RWPE1 (cell line): ENCODE measurements at regions not wholly inside any gene's neighbourhood (a gene's known extent, or its start where the extent isn't known, plus 50 kb on each side); places are given as distances from the start of the nearest gene placed in this dataset.

ENCODE experiments used
- CTCF ChIA-PET: fragments of 350-600 bp; sonication (Branson Sonifier 250); formaldehyde crosslinking; extraction: SDS; loops from one replicate; lab custom pipeline; 2021; lab: Yijun Ruan, JAX
- POLR2A ChIA-PET: fragments of 400-600 bp; formaldehyde crosslinking; extraction: SDS; loops from one replicate; lab custom pipeline; 2020; ENCODE audit warnings: antibody characterized with exemption; ENCODE audit not compliant: low non-redundant PET; lab: Yijun Ruan, JAX
- DNase-seq: peaks from one replicate; pipeline ENCODE4 v3.0.0; 2012; ENCODE audit warnings: low spot score
- H3K27ac ChIP-seq: fragments of 450-650 bp; 2 replicates; pipeline ENCODE4 v1.5.1; 2017
- TF ChIP-seq, protein P1 (sequence below): fragments of 450-650 bp; conservative IDR thresholded peaks from 2 replicates; pipeline ENCODE4 v1.5.1; 2017; ENCODE audit warnings: low read depth, mild to moderate bottlenecking

DNA sequence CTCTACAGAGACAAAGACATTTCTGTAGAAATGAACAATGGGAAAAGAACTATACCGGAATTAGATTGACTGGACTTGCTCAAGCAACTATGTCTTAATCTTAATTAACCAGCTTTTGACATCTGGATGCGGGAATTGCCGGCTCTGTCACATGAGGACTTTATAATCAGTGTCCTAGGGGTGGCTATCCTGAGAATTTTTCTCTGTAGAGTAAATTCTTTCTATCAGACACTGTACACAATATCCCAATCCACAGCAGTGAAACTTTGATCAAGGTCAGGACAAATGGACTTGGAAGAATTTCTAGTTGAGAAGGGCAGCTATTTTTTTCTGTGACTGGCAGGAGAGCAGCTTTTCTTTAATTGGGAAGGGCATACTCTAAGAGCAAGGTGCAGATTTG is 322.1 kb downstream of the HRH4 start:
- TF ChIP-seq, protein P1, sequence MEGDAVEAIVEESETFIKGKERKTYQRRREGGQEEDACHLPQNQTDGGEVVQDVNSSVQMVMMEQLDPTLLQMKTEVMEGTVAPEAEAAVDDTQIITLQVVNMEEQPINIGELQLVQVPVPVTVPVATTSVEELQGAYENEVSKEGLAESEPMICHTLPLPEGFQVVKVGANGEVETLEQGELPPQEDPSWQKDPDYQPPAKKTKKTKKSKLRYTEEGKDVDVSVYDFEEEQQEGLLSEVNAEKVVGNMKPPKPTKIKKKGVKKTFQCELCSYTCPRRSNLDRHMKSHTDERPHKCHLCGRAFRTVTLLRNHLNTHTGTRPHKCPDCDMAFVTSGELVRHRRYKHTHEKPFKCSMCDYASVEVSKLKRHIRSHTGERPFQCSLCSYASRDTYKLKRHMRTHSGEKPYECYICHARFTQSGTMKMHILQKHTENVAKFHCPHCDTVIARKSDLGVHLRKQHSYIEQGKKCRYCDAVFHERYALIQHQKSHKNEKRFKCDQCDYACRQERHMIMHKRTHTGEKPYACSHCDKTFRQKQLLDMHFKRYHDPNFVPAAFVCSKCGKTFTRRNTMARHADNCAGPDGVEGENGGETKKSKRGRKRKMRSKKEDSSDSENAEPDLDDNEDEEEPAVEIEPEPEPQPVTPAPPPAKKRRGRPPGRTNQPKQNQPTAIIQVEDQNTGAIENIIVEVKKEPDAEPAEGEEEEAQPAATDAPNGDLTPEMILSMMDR: no peak
- CTCF ChIA-PET: no interaction called here
- no peak overlapping the region for H3K27ac ChIP-seq
- DNase-seq: no peak
- POLR2A ChIA-PET: no interaction called here

DNA sequence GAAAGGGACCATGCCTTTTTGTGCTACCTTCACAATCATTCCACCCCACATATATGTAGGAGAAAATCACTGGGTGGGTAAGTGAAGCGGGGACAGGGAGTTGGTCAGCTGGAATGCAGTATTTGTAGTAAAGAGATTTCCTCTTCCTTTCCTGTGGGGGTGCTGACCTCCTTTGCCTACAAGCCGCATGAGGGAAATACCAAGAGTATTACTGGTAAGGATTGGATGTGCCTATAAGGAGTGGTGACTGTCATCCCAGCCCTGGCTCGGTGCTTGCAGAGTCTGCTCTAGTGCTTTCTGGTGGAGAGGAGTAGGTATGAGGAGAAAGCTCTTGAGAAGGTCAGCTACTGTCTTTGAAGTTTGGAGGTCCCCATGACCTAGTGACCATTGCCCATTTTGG is 324.6 kb downstream of the HRH4 start:
- no peak for DNase-seq
- H3K27ac ChIP-seq: no peak overlapping the region
- ChIA-PET POLR2A (no interaction called here), CTCF (no interaction called here)
- TF ChIP-seq, protein P1: no peak

DNA sequence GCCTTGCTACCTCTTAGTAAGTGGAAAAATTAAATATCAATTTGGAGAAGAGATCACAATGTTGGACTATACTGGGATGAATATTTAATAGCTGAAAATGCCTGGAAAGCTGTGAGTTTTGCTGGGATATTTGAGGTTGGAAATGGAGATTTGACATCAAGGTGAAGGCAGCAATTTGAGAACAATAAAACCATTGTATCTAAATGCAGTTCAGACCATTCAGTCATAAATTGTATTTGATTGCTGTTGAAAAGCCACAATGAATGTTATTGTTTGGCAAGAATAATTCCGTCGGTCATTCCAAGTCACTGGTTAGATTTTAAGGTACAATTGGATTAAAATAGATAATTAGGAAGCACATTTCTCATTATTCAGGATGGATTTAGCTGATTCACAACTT is 325.6 kb downstream of the HRH4 start:
- TF ChIP-seq, protein P1: no peak
- DNase-seq: no peak

DNA sequence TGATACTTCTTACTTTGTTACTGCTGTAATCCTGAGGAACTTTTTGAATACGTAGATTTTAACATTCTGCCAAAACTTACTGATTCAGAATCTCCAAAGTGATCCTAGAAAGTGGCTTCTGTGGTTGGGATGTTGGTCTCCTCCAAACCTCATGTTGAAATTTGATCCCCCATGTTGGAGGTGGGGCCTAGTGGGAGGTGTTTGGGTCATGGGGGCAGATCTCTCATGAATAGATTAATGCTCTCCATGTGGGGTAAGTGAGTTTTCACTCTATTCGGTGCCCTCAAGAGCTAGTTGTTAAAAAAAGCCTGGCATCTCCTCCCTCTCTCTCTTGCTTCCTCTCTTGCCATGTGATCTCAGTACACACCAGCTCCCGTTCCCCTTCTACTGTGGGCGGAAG is 329.9 kb downstream of the HRH4 start:
- TF ChIP-seq, protein P1: no peak
- ChIA-PET POLR2A (no interaction called here), CTCF (interaction anchor here (0.6 kb wide), 1 partner anchor 63 kb away, joined by 3 read pairs; no protein-coding TSS in a partner anchor)
- no peak overlapping the region for H3K27ac ChIP-seq
- DNase-seq: no peak

More for the DNA sequence above, 325.6 kb downstream of the HRH4 start:
- ChIA-PET POLR2A (no interaction called here), CTCF (no interaction called here)
- H3K27ac ChIP-seq: no peak overlapping the region

DNA sequence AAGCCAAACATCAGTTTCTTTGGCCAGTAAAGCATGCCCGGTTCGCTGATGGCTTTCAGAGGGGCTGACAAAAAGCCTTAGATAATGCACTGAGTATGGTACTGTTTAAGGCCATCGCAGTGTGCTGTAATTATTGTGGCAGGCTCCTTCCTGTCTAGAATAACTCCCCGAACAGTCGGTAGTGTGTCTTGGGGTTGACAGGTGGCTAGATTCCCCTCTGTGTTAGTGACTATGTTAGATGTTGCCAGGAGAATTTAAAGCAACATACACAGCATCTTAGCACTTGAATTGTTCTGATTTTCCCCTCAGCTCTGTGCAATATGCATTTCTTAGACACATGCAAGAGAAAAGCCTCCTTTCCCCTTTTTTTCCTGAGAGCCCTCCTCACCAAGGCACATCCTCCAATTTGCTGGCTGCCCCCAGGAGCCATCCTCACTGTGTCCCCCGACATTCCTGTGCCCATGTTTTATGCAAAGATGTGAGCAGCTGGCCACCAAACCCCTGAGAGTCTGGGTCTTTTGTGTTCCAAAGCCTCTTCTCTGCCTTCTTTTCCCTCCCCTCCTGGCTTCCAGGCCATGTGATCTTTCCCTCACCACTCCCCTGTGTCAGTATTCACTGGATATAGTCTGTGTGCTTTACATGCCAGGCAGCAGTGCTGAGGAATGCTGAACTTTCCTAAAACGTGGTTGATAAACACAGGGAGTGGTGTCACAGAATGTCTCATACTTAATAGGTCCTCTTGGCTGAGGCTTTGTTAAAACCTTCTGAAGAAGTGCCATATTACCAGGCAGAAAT is 331.5 kb downstream of the HRH4 start:
- DNase-seq: no peak
- TF ChIP-seq, protein P1: no peak
- no peak overlapping the region for H3K27ac ChIP-seq
- POLR2A ChIA-PET: no interaction called here
- CTCF ChIA-PET: no interaction called here

DNA sequence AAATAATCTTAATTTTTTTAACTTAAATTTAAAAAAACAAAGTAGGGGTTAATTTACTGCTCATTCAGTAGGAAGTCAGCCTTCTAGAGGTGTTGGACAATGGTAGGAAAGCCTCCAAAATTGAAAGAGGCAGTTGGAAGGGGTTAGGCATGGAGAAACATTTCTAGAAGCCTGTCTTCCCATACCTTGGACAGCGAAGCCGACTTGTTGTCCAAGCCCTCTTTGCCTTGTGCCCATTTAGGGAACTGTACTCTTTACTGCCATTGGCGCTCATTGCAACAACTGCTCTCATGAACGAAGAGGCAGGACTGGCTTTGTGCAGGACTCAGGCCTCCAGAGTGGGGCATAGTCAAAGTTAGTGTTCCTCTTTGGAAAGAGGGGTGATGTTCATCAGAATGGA is 333.3 kb downstream of the HRH4 start:
- ChIA-PET CTCF (no interaction called here), POLR2A (no interaction called here)
- DNase-seq: no peak
- TF ChIP-seq, protein P1: no peak
- H3K27ac ChIP-seq: no peak overlapping the region
